ENCODE measurements at regions not wholly inside any gene's neighbourhood (a gene's known extent, or its start where the extent isn't known, plus 50 kb on each side); places are given as distances from the start of the nearest gene placed in this dataset.
A peak's percentile ranks its signal among the peaks of the same experiment; 100 is the strongest.

DNA sequence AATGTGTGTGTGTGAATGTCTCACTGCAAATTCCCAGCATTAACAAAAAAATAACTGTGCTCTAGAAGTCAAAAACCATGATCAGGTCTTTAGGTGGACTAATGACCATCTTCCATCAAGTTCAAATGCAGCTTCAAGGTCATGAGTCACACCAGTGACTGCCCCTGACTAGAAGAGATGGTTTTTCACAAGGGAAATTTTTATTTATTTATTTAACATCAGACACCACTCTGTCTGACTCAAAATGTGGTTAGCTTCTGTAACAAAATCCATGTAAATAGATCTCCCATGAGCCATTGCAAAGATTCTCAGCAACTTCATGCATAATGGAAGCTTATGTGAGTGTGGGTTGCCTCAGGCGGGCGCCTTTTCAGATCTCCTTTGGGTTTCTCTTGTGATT is 219.2 kb downstream of the KIT start:
- Histone ChIP-seq H2AK5ac (ENCODE audit: low read depth, low read length) (no peak overlapping the region), H3K4ac (ENCODE audit: low read depth, low read length) (no peak overlapping the region), H3K27me3 (ENCODE audit: control insufficient read depth, insufficient read depth, low read length) (no peaks in the 10 kb centered on the region), H3K9me1 (ENCODE audit: insufficient read depth, low read length) (peaks cover 15% of the 10 kb centered on the region; the same call in 1 of the 2 replicates), H4K8ac (ENCODE audit: low read depth in 2 of 2, low read length in 2 of 2) (no peak overlapping the region), H3K9ac (ENCODE audit: low read depth, low read length) (no peak overlapping the region), H3K79me1 (ENCODE audit: low read depth in 1 of 2, low read length in 2 of 2) (no peaks in the 10 kb centered on the region), H3K56ac (ENCODE audit: extremely low read depth, insufficient read depth, low read length) (no peak overlapping the region), H2BK20ac (ENCODE audit: low read depth, low read length) (no peak overlapping the region), H2BK15ac (ENCODE audit: low read depth, low read length) (no peak overlapping the region), H3K4me1 (ENCODE audit: control insufficient read depth, insufficient read depth, low read length) (peaks cover 6% of the 10 kb centered on the region), H3K36me3 (ENCODE audit: control insufficient read depth, insufficient read depth, low read length) (no peaks in the 10 kb centered on the region), H4K91ac (ENCODE audit: insufficient read depth, low read depth, low read length) (no peak overlapping the region), H3K4me2 (ENCODE audit: low read depth, low read length) (no peak overlapping the region), H3K4me3 (ENCODE audit: insufficient read depth, low read depth, low read length) (no peak overlapping the region), H3K27ac (ENCODE audit: insufficient read depth, low read length) (no peak overlapping the region), H2BK120ac (ENCODE audit: low read depth, low read length) (no peak overlapping the region), H2BK5ac (ENCODE audit: low read depth, low read length, poor library complexity, severe bottlenecking) (no peak overlapping the region), H3K9me3 (ENCODE audit: control insufficient read depth, insufficient read depth, low read length) (no peaks in the 10 kb centered on the region), H4K20me1 (ENCODE audit: insufficient read depth, low read length) (no peaks in the 10 kb centered on the region), H2AK9ac (replicated peaks; ENCODE audit: low read depth, low read length, poor library complexity) (no peak overlapping the region), H4K5ac (ENCODE audit: low read depth, low read length) (no peak overlapping the region), H3K23ac (ENCODE audit: low read depth, low read length) (no peak overlapping the region), H3K18ac (ENCODE audit: low read depth, low read length) (no peak overlapping the region; the same call in 1 of the 2 replicates), H2AFZ (replicated peaks; ENCODE audit: low read length, poor library complexity) (no peak overlapping the region), H3K14ac (replicated peaks; ENCODE audit: low read depth, low read length) (no peak overlapping the region)
- POLR2A ChIA-PET (ENCODE audit: unreplicated experiment), result no interaction called here
- no CpG with 5 or more reads among the region's 2 CpGs for WGBS, 2 experiments (ENCODE audit: extremely low coverage in 2 of 2, insufficient read length in 1 of 2)
- peak; percentile 8 for ATAC-seq (ENCODE audit: low read depth)
- CTCF ChIA-PET, result interaction anchor here (0.7 kb wide), 1 partner anchor 962 kb away, joined by 9 read pairs; no protein-coding TSS in a partner anchor
- peak; percentile 83 for DNase-seq
- in situ Hi-C loops (cut with MboI; ENCODE audit: low sequenced_read_pairs), result loop anchor here (25.0 kb wide), 1 partner anchor 90 kb away; no protein-coding TSS in a partner anchor
- BruUV-seq (replicated peaks), result no TSS peak
- TF ChIP-seq BHLHE40 (IDR thresholded peaks at IDR 0.05; ENCODE audit: low read depth, low read length), result no peak
- no peak for TF ChIP-seq SMC3 (IDR thresholded peaks at IDR 0.05; ENCODE audit: low read depth, low read length)
- TF ChIP-seq FOS (IDR thresholded peaks at IDR 0.05; ENCODE audit: low read depth, low read length), result 0 out of 2 replicates have a peak, but pooled peaks have one; percentile 34
- TF ChIP-seq POLR2A (IDR thresholded peaks at IDR 0.05; ENCODE audit: low read depth, low read length), result no peak
- dilution Hi-C loops (cut with HindIII; ENCODE audit: low sequenced_read_pairs, unreplicated experiment), result no loop called here
- intact Hi-C loops (cut with micrococcal nuclease), result loop anchor here (5.0 kb wide), 1 partner anchor 85 kb away; no protein-coding TSS in a partner anchor

All from IMR-90 (cell line).